GM19025 (cell line): ENCODE measurements at regions not wholly inside any gene's neighbourhood (a gene's known extent, or its start where the extent isn't known, plus 50 kb on each side); places are given as distances from the start of the nearest gene placed in this dataset.

Experiments used
- ATAC-seq: cut with Tn5 transposase; IDR thresholded peaks from one replicate; pipeline ENCODE4 v1.9.1; 2021; ENCODE audit warnings: mild to moderate bottlenecking, low read depth, moderate library complexity; ENCODE audit not compliant: unreplicated experiment

GRCh38 chr3:193869221-193870201 lies 266.4 kb upstream of the HES1 start:
- ATAC-seq = no peak

GRCh38 chr3:193870376-193871219 lies 265.4 kb upstream of the HES1 start:
- ATAC-seq = no peak

GRCh38 chr3:193871220-193871485 lies 264.8 kb upstream of the HES1 start:
- no peak for ATAC-seq

- ATAC-seq = peak; percentile 67
Observed at GRCh38 chr3:193872265-193872753, 263.6 kb upstream of the HES1 start.

- ATAC-seq = no peak
Observed at GRCh38 chr3:193873426-193874201, 262.3 kb upstream of the HES1 start.

GRCh38 chr3:193874512-193874911 lies 261.4 kb upstream of the HES1 start:
- no peak for ATAC-seq

- no peak for ATAC-seq
Observed at GRCh38 chr3:193874997-193875593, 260.9 kb upstream of the HES1 start.

- ATAC-seq = no peak
Observed at GRCh38 chr3:193875601-193876321, 260.2 kb upstream of the HES1 start.

GRCh38 chr3:193879099-193879863 lies 256.7 kb upstream of the HES1 start:
- no peak for ATAC-seq

- no peak for ATAC-seq
Observed at GRCh38 chr3:193879864-193880242, 256.1 kb upstream of the HES1 start.

- ATAC-seq = no peak
Observed at GRCh38 chr3:193882091-193882490, 253.9 kb upstream of the HES1 start.

- ATAC-seq = no peak
Observed at GRCh38 chr3:193883551-193883950, 252.4 kb upstream of the HES1 start.

GRCh38 chr3:193884027-193884426 lies 251.9 kb upstream of the HES1 start:
- no peak for ATAC-seq

GRCh38 chr3:193884652-193885051 lies 251.3 kb upstream of the HES1 start:
- no peak for ATAC-seq

GRCh38 chr3:193885832-193886231 lies 250.1 kb upstream of the HES1 start:
- no peak for ATAC-seq

- ATAC-seq = no peak
Observed at GRCh38 chr3:193890016-193890897, 245.7 kb upstream of the HES1 start.

GRCh38 chr3:193894121-193894863 lies 241.7 kb upstream of the HES1 start:
- no peak for ATAC-seq
